ENCODE measurements at regions not wholly inside any gene's neighbourhood (a gene's known extent, or its start where the extent isn't known, plus 50 kb on each side); places are given as distances from the start of the nearest gene placed in this dataset.

DNA sequence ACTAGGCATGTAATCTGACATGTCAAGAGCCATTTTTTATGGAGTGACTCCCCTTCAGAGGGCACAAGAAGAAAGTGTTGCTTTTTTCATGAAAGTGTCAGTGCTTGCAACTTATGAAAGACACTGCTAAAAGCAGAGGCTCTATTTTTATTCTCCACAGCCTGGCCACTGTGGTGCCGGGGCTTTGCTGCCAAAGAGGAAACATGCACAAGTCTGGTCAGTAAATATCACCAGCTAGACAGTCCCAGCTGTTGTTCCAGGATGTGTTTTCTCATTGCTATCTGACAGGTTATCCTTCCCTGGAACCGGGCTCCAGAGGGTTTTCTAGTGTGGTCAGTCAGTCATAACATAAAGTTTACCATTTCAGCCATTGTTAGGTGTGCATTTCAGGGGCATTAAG lies 180.7 kb upstream of the PITRM1 start:
- Histone ChIP-seq H3K4me3 (replicated peaks; ENCODE audit: insufficient read depth, low read length) (no peak overlapping the region), H3K27me3 (ENCODE audit: insufficient read depth, poor library complexity, severe bottlenecking) (no peaks in the 10 kb centered on the region), H3K27ac (replicated peaks) (no peak overlapping the region)
- no peak for DNase-seq (ENCODE audit: low read depth in 1 of 2, low spot score in 1 of 2)
- TF ChIP-seq POLR2AphosphoS5 (IDR thresholded peaks at IDR 0.05; ENCODE audit: low read depth) (no peak), CTCF (IDR thresholded peaks at IDR 0.05; ENCODE audit: insufficient read depth, low read length) (no peak), SPI1 (IDR thresholded peaks at IDR 0.05; ENCODE audit: borderline replicate concordance, low read depth) (no peak), GABPA (IDR thresholded peaks at IDR 0.05; ENCODE audit: low read depth) (no peak), REST (IDR thresholded peaks at IDR 0.05; ENCODE audit: insufficient replicate concordance, low read depth) (no peak)

GRCh38 chr10:3350617-3351258 lies 178.2 kb upstream of the PITRM1 start:
- Histone ChIP-seq H3K27ac (replicated peaks) (no peak overlapping the region), H3K4me3 (replicated peaks; ENCODE audit: insufficient read depth, low read length) (no peak overlapping the region), H3K27me3 (ENCODE audit: insufficient read depth, poor library complexity, severe bottlenecking) (no peaks in the 10 kb centered on the region)
- no peak for TF ChIP-seq GABPA (IDR thresholded peaks at IDR 0.05; ENCODE audit: low read depth)
- TF ChIP-seq POLR2AphosphoS5 (IDR thresholded peaks at IDR 0.05; ENCODE audit: low read depth) = no peak
- TF ChIP-seq CTCF (IDR thresholded peaks at IDR 0.05; ENCODE audit: insufficient read depth, low read length) = no peak
- no peak for TF ChIP-seq REST (IDR thresholded peaks at IDR 0.05; ENCODE audit: insufficient replicate concordance, low read depth)
- TF ChIP-seq SPI1 (IDR thresholded peaks at IDR 0.05; ENCODE audit: borderline replicate concordance, low read depth) = no peak
- DNase-seq (ENCODE audit: low read depth in 1 of 2, low spot score in 1 of 2) = no peak

- no peak for DNase-seq (ENCODE audit: low read depth in 1 of 2, low spot score in 1 of 2)
- H3K27me3 ChIP-seq (ENCODE audit: insufficient read depth, poor library complexity, severe bottlenecking) = no peaks in the 10 kb centered on the region
- H3K27ac ChIP-seq (replicated peaks) = no peak overlapping the region
- no peak overlapping the region for H3K4me3 ChIP-seq (replicated peaks; ENCODE audit: insufficient read depth, low read length)
- TF ChIP-seq REST (IDR thresholded peaks at IDR 0.05; ENCODE audit: insufficient replicate concordance, low read depth) (no peak), POLR2AphosphoS5 (IDR thresholded peaks at IDR 0.05; ENCODE audit: low read depth) (no peak), GABPA (IDR thresholded peaks at IDR 0.05; ENCODE audit: low read depth) (no peak), CTCF (IDR thresholded peaks at IDR 0.05; ENCODE audit: insufficient read depth, low read length) (no peak), SPI1 (IDR thresholded peaks at IDR 0.05; ENCODE audit: borderline replicate concordance, low read depth) (no peak)
Observed at GRCh38 chr10:3350205-3350604, 177.6 kb upstream of the PITRM1 start.
